GM12873 (cell line): ENCODE measurements at regions not wholly inside any gene's neighbourhood (a gene's known extent, or its start where the extent isn't known, plus 50 kb on each side); places are given as distances from the start of the nearest gene placed in this dataset.

Experiments
- TF ChIP-seq, protein P1 (sequence below): IDR thresholded peaks from 2 replicates; pipeline ENCODE4 v1.5.1; 2012; ENCODE audit warnings: low read depth, mild to moderate bottlenecking, moderate library complexity, low read length, control low read depth; ENCODE audit not compliant: insufficient read depth; ENCODE audit errors: missing control alignments

DNA sequence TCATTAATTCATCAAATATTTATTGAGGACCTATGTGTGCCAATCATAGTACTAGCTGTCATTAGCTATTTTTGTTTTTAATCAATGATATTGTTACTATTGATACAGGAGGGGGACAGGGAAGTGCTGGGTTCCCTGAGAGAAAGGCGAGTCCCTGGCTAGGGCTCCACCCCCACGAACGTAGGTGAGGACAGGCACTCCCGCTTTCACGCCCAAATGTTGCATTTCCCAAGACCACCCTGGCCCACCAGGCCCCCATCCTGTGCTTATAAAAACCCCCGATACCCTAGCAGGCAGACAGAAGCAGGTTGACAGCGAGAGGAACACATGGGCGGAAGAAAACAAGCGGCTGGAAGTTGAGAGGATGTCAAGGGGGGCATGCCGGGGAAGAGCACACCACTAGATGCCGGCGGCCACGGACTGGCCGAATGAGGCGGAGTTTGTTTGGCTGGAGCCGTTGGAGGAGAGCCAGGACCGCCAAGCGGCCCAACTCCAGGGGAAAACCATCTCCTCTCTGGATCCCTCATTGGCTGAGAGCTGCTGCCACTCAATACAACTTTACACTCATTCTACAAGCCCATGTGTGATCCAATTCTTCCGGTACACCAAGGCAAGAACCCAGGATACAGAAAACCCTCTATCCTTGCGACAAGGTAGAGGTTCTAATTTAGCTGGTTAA is 798.7 kb upstream of the SEMA6D start:
- TF ChIP-seq, protein P1, sequence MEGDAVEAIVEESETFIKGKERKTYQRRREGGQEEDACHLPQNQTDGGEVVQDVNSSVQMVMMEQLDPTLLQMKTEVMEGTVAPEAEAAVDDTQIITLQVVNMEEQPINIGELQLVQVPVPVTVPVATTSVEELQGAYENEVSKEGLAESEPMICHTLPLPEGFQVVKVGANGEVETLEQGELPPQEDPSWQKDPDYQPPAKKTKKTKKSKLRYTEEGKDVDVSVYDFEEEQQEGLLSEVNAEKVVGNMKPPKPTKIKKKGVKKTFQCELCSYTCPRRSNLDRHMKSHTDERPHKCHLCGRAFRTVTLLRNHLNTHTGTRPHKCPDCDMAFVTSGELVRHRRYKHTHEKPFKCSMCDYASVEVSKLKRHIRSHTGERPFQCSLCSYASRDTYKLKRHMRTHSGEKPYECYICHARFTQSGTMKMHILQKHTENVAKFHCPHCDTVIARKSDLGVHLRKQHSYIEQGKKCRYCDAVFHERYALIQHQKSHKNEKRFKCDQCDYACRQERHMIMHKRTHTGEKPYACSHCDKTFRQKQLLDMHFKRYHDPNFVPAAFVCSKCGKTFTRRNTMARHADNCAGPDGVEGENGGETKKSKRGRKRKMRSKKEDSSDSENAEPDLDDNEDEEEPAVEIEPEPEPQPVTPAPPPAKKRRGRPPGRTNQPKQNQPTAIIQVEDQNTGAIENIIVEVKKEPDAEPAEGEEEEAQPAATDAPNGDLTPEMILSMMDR = no peak

DNA sequence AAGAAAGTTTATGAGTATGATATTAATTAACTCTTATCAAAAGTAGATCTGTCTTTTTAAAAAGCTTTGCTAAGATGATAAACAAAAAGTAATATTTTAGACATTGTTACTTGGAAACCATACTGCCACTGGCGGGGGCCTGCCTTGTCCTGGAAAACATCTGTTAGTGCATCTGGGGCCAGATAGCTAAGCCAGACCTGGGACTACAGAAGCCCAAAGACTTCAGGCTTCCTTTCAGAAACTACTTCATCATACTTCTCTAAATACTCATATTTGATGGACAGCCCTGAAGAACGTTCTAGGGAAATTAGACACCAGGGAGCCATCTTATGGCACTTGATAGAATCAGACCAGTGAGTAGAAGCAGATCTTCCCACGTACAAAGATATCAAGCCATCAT is 795.4 kb upstream of the SEMA6D start:
- TF ChIP-seq, protein P1 = no peak

DNA sequence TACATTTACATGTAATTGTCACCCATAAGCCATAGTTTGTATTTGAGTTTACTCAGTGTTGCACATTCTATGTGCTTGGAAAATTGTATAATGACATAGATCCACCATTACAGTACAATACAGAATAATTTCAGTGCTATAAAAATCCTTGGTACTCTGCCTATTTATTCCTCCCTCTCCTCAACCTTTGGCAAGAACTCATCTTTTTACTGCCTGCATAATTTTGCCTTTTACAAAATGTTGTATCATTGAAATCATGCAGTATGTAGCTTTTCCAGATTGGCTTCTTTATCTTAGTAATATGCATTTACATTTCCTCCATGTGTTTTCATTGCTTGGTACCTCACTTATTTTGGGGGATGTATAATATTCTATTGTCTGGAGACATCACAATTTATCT is 786.9 kb upstream of the SEMA6D start:
- TF ChIP-seq, protein P1 = no peak

DNA sequence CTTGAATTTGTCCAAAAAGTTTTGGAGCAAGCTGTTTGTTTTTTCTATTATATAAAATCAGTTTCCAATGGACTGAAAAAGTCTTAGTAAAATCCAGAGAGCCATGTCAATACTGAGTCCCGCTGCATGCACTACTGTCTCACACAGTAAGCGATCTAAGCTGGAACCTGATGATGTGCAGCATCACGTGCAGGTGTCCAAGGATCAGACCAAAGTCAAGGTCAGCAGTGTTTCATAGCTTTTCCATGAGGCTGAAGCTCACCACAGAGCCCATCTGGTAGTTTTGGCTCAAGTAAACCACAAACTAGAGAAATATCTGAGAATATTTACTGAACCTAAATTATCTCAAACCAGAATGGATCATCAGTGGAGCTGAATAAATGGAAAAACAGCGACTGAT is 784.0 kb upstream of the SEMA6D start:
- TF ChIP-seq, protein P1 = no peak

DNA sequence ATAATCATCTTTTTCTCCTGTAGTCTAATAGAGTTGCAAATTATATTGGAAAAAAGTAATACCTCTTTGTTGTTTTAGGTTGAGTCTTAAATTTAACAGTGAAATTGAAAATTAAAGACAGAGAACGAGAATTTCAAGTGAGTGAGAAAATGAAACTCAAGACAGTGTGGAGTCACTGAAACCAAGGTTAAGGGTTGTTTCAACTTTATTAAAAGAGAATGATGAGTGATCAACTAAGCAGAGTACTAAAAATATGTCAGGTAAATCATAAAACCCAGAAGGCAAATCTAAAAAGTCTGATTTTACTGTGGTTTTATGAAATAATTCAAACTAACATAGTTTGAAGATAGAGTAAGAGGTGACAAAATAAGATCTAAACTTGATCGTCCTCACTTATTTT is 782.5 kb upstream of the SEMA6D start:
- TF ChIP-seq, protein P1 = no peak

DNA sequence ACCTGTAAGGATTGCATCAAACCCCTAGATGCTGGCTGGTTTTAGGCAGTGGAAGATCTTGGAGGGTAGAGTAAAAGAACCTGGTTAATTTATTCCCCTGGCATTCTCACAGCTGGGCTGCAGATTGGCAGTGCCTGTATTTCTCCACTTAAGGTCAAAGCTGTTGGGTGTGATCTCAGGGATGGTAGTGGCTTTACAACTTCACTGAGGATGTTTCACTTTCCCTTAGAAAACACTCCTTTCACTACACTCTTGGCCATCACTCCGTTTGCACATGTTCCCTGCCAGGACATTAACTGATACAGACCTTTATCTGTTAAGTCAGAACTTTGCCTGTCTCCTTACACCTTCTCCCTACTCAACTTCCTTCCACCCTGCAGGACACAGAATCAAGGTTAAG is 779.1 kb upstream of the SEMA6D start:
- TF ChIP-seq, protein P1 = no peak

DNA sequence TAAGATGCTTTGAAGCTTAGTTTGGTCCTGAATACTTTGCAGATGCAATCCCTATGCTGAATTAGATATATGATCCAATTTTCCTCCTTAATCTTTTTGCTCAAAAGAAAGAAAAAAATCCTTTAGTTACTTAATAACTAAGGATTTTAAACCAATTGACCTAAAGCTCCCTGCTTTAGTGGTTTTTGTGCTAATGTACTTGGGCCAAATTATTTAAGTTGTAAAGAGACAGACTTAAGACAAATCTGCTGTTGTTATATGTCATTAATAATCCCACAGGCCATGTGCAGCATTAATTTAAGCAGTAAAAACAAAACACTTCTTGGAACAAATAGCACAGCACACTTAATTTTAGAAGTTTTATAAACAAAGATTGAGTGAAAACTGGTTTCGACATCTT is 776.1 kb upstream of the SEMA6D start:
- TF ChIP-seq, protein P1 = no peak
